ENCODE measurements at regions not wholly inside any gene's neighbourhood (a gene's known extent, or its start where the extent isn't known, plus 50 kb on each side); places are given as distances from the start of the nearest gene placed in this dataset.

GRCh38 chr2:117068371-117068770, 746.1 kb upstream of the DDX18 start:
- no peak for TF ChIP-seq CTCF (IDR thresholded peaks at IDR 0.05)
- no peak for TF ChIP-seq POLR2AphosphoS5 (IDR thresholded peaks at IDR 0.05)

All from gastroesophageal sphincter (tissue), 3 donors.